ENCODE measurements at regions not wholly inside any gene's neighbourhood (a gene's known extent, or its start where the extent isn't known, plus 50 kb on each side); places are given as distances from the start of the nearest gene placed in this dataset.

- H3K36me3 ChIP-seq (ENCODE audit: insufficient read depth) = no peaks in the 10 kb centered on the region
- H3K4me1 ChIP-seq (ENCODE audit: insufficient read depth) = no peaks in the 10 kb centered on the region
- no peak for DNase-seq (ENCODE audit: extremely low spot score)
- no peak overlapping the region for H3K27ac ChIP-seq (ENCODE audit: low read depth)
- no peak overlapping the region for H3K4me3 ChIP-seq (ENCODE audit: low read depth, low read length)
- WGBS = 61% methylated on average over 3 of the region's 3 CpGs
These were observed 53.6 kb upstream of the NT5E start for GRCh38 chr6:85396159-85396808.

GRCh38 chr6:85395746-85396145 is 54.1 kb upstream of the NT5E start:
- Histone ChIP-seq H3K4me3 (ENCODE audit: low read depth, low read length) (no peak overlapping the region), H3K27ac (ENCODE audit: low read depth) (no peak overlapping the region), H3K4me1 (ENCODE audit: insufficient read depth) (no peaks in the 10 kb centered on the region), H3K36me3 (ENCODE audit: insufficient read depth) (no peaks in the 10 kb centered on the region)
- DNase-seq (ENCODE audit: extremely low spot score) = no peak

GRCh38 chr6:85394853-85395538 is 54.9 kb upstream of the NT5E start:
- DNase-seq (ENCODE audit: extremely low spot score) = no peak
- Histone ChIP-seq H3K4me3 (ENCODE audit: low read depth, low read length) (no peak overlapping the region), H3K4me1 (ENCODE audit: insufficient read depth) (no peaks in the 10 kb centered on the region), H3K36me3 (ENCODE audit: insufficient read depth) (no peaks in the 10 kb centered on the region), H3K27ac (ENCODE audit: low read depth) (no peak overlapping the region)
- 86% methylated on average over 1 of the region's 1 CpG for WGBS

GRCh38 chr6:85394199-85394598 is 55.7 kb upstream of the NT5E start:
- no peak for DNase-seq (ENCODE audit: extremely low spot score)
- H3K27ac ChIP-seq (ENCODE audit: low read depth) = no peak overlapping the region
- WGBS = 96% methylated on average over 1 of the region's 1 CpG
- H3K4me1 ChIP-seq (ENCODE audit: insufficient read depth) = no peaks in the 10 kb centered on the region
- no peaks in the 10 kb centered on the region for H3K36me3 ChIP-seq (ENCODE audit: insufficient read depth)
- H3K4me3 ChIP-seq (ENCODE audit: low read depth, low read length) = no peak overlapping the region

- H3K4me1 ChIP-seq (ENCODE audit: insufficient read depth) = no peaks in the 10 kb centered on the region
- H3K27ac ChIP-seq (ENCODE audit: low read depth) = no peak overlapping the region
- WGBS = 87% methylated on average over 4 of the region's 4 CpGs
- H3K4me3 ChIP-seq (ENCODE audit: low read depth, low read length) = no peak overlapping the region
- DNase-seq (ENCODE audit: extremely low spot score) = no peak
- no peaks in the 10 kb centered on the region for H3K36me3 ChIP-seq (ENCODE audit: insufficient read depth)
These were observed 57.5 kb upstream of the NT5E start for GRCh38 chr6:85392379-85392778.

- no peak for DNase-seq (ENCODE audit: extremely low spot score)
- H3K4me1 ChIP-seq (ENCODE audit: insufficient read depth) = no peaks in the 10 kb centered on the region
- WGBS = 85% methylated on average over 1 of the region's 1 CpG
- no peak overlapping the region for H3K27ac ChIP-seq (ENCODE audit: low read depth)
- H3K4me3 ChIP-seq (ENCODE audit: low read depth, low read length) = no peak overlapping the region
- no peaks in the 10 kb centered on the region for H3K36me3 ChIP-seq (ENCODE audit: insufficient read depth)
These were observed 59.1 kb upstream of the NT5E start for GRCh38 chr6:85390775-85391174.

- no peak overlapping the region for H3K27ac ChIP-seq (ENCODE audit: low read depth)
- no peak overlapping the region for H3K4me3 ChIP-seq (ENCODE audit: low read depth, low read length)
- no peak for DNase-seq (ENCODE audit: extremely low spot score)
- H3K36me3 ChIP-seq (ENCODE audit: insufficient read depth) = no peaks in the 10 kb centered on the region
- 64% methylated on average over 2 of the region's 2 CpGs for WGBS
- no peaks in the 10 kb centered on the region for H3K4me1 ChIP-seq (ENCODE audit: insufficient read depth)
These were observed 59.7 kb upstream of the NT5E start for GRCh38 chr6:85390105-85390728.

- no peak overlapping the region for H3K4me3 ChIP-seq (ENCODE audit: low read depth, low read length)
- H3K4me1 ChIP-seq (ENCODE audit: insufficient read depth) = no peaks in the 10 kb centered on the region
- no peak overlapping the region for H3K27ac ChIP-seq (ENCODE audit: low read depth)
- WGBS = 86% methylated on average over 12 of the region's 12 CpGs
- DNase-seq (ENCODE audit: extremely low spot score) = no peak
- H3K36me3 ChIP-seq (ENCODE audit: insufficient read depth) = no peaks in the 10 kb centered on the region
These were observed 60.6 kb upstream of the NT5E start for GRCh38 chr6:85389151-85389797.

- Histone ChIP-seq H3K27ac (ENCODE audit: low read depth) (no peak overlapping the region), H3K4me1 (ENCODE audit: insufficient read depth) (no peaks in the 10 kb centered on the region), H3K36me3 (ENCODE audit: insufficient read depth) (no peaks in the 10 kb centered on the region), H3K4me3 (ENCODE audit: low read depth, low read length) (no peak overlapping the region)
- no peak for DNase-seq (ENCODE audit: extremely low spot score)
- WGBS = 89% methylated on average over 3 of the region's 3 CpGs
These were observed 61.4 kb upstream of the NT5E start for GRCh38 chr6:85388531-85388930.

GRCh38 chr6:85385636-85386315 is 64.1 kb upstream of the NT5E start:
- WGBS = 84% methylated on average over 5 of the region's 5 CpGs
- no peaks in the 10 kb centered on the region for H3K36me3 ChIP-seq (ENCODE audit: insufficient read depth)
- no peak for DNase-seq (ENCODE audit: extremely low spot score)
- H3K27ac ChIP-seq (ENCODE audit: low read depth) = no peak overlapping the region
- H3K4me3 ChIP-seq (ENCODE audit: low read depth, low read length) = no peak overlapping the region
- H3K4me1 ChIP-seq (ENCODE audit: insufficient read depth) = no peaks in the 10 kb centered on the region

GRCh38 chr6:85383042-85383441 is 66.8 kb upstream of the NT5E start:
- H3K27ac ChIP-seq (ENCODE audit: low read depth) = no peak overlapping the region
- H3K4me3 ChIP-seq (ENCODE audit: low read depth, low read length) = no peak overlapping the region
- 40% methylated on average over 6 of the region's 6 CpGs for whole genome bisulfite sequencing
- no peak for DNase-seq (ENCODE audit: extremely low spot score)
- no peaks in the 10 kb centered on the region for H3K4me1 ChIP-seq (ENCODE audit: insufficient read depth)
- H3K36me3 ChIP-seq (ENCODE audit: insufficient read depth) = no peaks in the 10 kb centered on the region

- Histone ChIP-seq H3K4me3 (ENCODE audit: low read depth, low read length) (no peak overlapping the region), H3K36me3 (ENCODE audit: insufficient read depth) (no peaks in the 10 kb centered on the region), H3K4me1 (ENCODE audit: insufficient read depth) (no peaks in the 10 kb centered on the region), H3K27ac (ENCODE audit: low read depth) (no peak overlapping the region)
- 75% methylated on average over 5 of the region's 5 CpGs for WGBS
- DNase-seq (ENCODE audit: extremely low spot score) = no peak
These were observed 67.3 kb upstream of the NT5E start for GRCh38 chr6:85382541-85382940.

- no peak for DNase-seq (ENCODE audit: extremely low spot score)
- Histone ChIP-seq H3K27ac (ENCODE audit: low read depth) (no peak overlapping the region), H3K4me1 (ENCODE audit: insufficient read depth) (no peaks in the 10 kb centered on the region), H3K4me3 (ENCODE audit: low read depth, low read length) (no peak overlapping the region), H3K36me3 (ENCODE audit: insufficient read depth) (no peaks in the 10 kb centered on the region)
- 84% methylated on average over 2 of the region's 2 CpGs for WGBS
These were observed 77.0 kb upstream of the NT5E start for GRCh38 chr6:85372915-85373270.

Measured in urinary bladder (tissue), 3 donors.